Right ventricle myocardium superior (tissue), 1 donor: ENCODE measurements at regions not wholly inside any gene's neighbourhood (a gene's known extent, or its start where the extent isn't known, plus 50 kb on each side); places are given as distances from the start of the nearest gene placed in this dataset.

Experiments used
- ATAC-seq: fragments of 200-7000 bp; cut with Tn5 transposase; one replicate; pipeline ENCODE4 v1.9.1; 2020; ENCODE audit warnings: mild to moderate bottlenecking; ENCODE audit not compliant: poor library complexity
- DNase-seq: peaks from one replicate; pipeline ENCODE4 v3.0.0-alpha.2; 2020
- intact Hi-C: fragments of 100-400 bp; cut with DNase I; formaldehyde crosslinking; loops from one replicate; pipeline ENCODE4 v1.11.2; 2022
- donor health status: DM: no; HTN: yes; CAD: no; lungs with severe emphysema.

DNA sequence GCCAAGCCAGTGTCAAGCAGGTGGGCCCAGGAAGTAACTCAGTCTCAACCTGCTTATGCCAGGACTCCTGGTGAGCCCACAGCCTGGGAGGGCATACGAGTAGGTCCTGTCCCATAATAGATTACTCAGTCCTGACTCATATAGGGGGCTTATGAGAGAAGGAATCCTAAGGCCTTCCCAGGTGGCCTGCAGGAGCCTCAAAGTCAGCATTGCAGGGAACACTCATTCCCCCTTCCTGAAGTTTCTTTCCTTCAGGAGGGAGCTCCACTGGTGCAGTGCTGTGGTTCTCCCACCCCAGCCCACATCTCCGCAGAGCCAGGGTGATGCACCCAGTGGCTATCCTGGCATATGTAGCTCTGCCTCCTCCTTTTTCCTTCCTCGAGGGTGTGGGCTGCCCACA lies 137.3 kb downstream of the ZIC5 start:
- ATAC-seq (no peak), DNase-seq (no peak)
- intact Hi-C loops, result no loop called here

DNA sequence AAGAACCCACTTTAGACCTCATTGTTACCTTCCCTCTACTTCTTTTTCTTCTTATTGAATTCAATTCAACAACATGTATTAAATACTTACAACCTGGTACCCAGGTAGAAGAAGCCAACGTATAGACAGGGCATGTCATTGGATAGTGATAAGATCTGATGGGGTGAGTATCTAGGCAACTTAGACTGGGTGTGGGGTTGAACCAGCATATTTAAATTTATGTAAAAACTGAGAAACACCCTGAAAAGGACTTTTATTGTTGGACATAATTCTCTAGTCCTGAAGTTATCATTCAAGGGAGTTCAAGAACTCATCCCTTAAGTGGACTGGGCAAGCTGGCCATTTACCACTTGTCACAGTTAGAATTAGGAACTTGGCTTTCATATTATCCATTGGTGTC lies 139.2 kb downstream of the ZIC5 start:
- intact Hi-C loops, result no loop called here
- ATAC-seq, result no peak

GRCh38 chr13:99830931-99831330 lies 140.6 kb downstream of the ZIC5 start:
- ATAC-seq, result no peak
- DNase-seq, result no peak
- intact Hi-C loops, result no loop called here

More for the DNA sequence above, 139.2 kb downstream of the ZIC5 start:
- DNase-seq, result no peak

DNA sequence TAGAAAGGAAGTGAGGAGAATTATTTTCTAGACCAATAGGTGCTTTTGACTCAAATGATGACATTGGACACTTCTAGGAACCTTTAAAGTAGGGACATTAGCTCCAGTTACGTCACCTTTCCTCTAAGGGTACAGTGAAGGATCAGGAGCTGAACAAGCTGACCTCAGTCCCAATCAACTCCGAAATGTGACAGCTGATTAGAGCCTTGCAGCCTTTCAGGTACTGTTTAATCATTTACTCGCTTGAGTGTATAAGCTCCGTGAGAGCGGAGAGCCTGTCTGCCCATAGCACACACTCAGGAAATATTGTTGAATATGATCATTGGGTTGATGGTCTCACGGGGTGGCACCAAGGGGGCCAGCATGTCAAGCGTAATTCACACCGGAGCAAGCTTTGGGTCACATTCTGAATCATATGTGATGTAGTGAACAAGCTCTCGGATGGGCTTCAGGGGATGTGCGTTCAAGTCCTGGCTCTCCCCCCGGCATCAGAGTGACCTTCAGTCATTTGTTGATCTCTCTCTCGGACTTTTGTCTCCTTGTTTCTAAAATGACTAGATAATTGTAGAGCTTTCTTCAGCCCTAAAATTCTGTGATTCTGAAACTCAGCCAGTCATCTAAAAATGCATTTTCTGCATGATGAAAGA lies 141.9 kb downstream of the ZIC5 start:
- ATAC-seq (no peak), DNase-seq (no peak)
- intact Hi-C loops, result no loop called here

- no peak for ATAC-seq
- intact Hi-C loops, result no loop called here
- DNase-seq, result no peak
These were observed 142.4 kb downstream of the ZIC5 start for GRCh38 chr13:99829161-99829560.

GRCh38 chr13:99828735-99829134 lies 142.8 kb downstream of the ZIC5 start:
- ATAC-seq, result no peak
- intact Hi-C loops, result no loop called here
- DNase-seq, result no peak

DNA sequence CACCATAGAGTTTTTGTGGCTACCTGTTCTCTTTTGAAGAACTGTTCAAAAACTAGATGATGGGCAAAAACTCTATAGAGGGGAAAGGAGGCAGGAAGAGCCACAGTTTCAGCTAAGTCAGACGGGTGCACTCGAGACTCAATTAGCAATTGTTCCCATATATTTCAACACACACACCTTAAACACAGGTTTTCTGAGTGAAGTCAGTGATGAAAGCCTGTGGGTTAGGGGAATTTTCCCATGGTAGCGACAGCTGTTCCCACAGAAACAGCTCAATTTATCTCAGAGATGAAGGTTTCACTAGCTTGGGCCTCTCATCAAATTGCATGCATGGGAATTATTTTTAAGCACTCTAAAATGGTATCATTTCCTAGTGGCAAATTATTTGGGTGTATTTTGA lies 143.4 kb downstream of the ZIC5 start:
- intact Hi-C loops, result no loop called here
- DNase-seq (no peak), ATAC-seq (no peak)

DNA sequence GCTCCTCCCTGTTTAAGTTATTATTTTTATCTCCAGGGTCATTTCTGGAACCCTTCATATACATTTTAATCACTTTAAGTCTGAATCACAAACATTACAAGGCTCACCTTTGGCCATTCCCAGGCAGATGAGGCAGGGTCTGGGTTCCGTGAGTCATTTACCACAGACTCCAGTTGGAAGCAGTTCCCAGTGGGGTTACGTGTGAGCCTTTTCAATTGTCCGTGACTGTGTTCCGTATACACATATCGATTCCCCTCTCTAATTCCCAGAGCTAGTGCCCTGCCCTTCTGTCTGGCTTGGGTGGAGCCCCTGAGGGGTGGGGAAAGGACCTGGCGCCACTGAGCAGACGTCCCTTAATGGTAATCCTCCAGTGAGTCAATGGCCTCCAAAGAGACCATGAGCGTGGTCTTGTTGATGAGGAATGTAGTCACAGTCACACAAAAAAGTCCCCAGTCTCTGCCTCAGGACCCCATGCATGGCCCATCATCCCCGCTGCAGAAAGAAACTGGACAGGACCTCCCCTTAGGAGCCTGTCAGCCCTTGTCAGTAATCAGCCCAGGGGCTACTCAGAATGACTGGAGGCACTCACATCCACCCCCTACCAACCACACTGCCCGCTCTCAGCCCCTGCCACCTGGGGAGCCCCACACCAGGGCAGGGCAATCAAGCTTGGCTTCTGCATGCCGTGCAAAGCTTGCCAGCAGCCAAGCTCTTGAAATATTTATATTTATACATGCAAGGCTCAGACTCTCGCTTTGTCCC lies 144.4 kb downstream of the ZIC5 start:
- intact Hi-C loops, result no loop called here
- DNase-seq, result no peak
- no peak for ATAC-seq

DNA sequence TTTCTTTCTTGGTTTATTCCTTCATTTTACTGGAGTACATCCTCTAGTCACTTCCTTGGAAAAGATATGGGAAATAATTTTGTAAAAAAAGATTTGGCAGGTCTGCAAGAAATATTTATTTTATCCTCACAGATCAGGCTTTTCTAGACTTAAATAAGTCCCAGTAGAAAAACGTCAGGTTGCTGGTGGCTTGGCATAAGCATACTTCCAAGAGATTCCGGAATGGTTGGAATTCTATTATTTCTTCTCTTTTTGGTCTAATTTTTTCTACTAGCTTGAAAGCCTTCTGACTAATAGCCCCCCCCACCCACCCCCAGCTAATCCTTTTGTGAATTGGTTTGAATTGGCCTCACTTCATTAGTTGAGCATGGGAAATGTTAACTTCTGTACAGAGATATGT lies 147.6 kb downstream of the ZIC5 start:
- intact Hi-C loops, result no loop called here
- no peak for ATAC-seq
- DNase-seq, result no peak

- DNase-seq (no peak), ATAC-seq (no peak)
- intact Hi-C loops, result no loop called here
These were observed 148.7 kb downstream of the ZIC5 start for GRCh38 chr13:99822820-99823219.

DNA sequence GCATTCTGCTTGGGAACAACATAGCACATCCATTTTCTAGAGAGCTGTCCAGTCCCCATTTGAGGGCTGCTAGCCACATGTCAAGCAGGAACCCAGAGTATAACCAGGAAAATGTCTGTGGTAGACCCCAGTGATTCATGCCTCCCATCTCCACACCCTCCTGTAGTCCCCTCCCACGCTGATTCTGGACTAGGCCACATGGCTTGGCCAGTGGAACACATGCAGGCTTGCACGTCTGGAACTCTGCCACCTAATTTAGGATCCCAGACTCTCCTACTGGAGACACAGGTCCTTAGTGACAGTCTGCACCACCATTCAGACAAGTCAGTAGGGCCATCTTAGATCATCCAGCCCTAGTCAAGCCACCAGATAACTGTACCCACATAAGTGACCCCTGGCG lies 149.8 kb downstream of the ZIC5 start:
- DNase-seq, result no peak
- ATAC-seq, result no peak
- intact Hi-C loops, result no loop called here

DNA sequence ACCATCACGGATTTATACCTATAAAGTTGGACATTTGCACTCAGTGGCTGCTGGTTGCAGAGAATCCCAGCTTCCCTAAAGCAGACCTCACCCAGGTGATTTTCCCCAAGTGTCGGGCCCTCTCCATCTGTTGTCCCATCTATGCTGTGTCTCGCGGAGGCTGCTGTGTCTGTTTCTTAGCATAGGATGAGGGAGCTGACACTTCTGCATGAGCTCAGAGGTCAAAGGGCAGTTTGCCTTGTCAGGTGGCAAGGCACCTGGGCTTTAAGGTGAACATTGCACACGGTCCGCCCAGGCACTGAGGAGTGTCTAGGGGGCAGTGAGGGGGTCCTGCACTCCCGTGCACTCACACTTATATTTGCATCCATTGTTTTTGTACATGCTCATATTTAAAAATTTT lies 151.6 kb downstream of the ZIC5 start:
- intact Hi-C loops, result no loop called here
- ATAC-seq (no peak), DNase-seq (no peak)

GRCh38 chr13:99816321-99816720 lies 155.2 kb downstream of the ZIC5 start:
- intact Hi-C loops, result no loop called here
- ATAC-seq, result no peak
- no peak for DNase-seq

GRCh38 chr13:99813336-99814095 lies 158.1 kb downstream of the ZIC5 start:
- no peak for DNase-seq
- no peak for ATAC-seq
- intact Hi-C loops, result no loop called here

DNA sequence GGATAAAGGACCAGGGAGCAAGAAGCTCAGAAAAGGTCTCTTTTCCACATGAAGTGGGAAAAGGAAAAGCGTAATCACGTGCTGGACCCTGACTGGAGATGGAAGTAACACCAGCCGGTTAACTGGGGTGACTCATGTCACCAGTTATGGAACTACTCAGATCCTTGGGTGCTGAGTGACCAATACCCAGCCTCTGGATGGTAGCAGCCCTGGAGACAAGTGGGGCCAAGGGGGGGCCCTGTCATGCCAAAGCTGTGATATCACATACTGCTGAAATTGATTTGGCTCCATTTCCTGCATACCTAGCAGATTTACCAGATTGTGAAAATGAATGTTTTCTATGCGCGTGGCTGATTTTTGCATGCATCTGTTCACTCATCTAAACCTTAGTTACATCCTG lies 158.9 kb downstream of the ZIC5 start:
- ATAC-seq (no peak), DNase-seq (no peak)
- intact Hi-C loops, result no loop called here

DNA sequence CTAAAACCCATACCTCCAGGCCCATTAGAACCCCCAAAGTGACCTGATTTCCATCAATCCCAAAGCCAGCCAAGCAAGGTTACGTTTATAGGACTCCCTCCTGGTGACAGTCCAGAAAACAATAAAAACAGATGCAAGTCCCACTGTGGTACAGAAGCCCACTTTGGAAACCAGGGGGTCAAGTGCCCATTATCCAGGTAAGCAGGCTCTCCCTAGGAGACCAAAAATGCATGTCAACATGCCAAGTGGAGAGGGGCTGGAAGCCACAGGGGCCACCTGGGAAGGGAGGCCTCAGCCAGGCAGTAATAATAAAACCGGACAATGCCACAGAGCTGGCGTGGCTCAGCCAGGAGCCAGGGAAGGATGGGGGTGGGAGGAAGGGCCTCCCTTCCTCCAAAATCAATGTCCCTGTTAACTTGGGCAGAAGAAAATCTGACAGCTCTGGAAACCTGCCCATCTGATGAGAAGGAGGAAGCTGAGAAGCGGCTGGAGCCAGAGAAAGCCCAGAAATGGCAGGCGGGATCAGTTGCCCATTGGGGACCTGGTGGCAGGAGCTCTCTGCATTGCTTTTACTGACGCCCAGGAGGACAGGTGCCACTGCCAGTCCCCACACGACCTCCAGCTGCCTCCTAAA lies 160.4 kb downstream of the ZIC5 start:
- intact Hi-C loops, result no loop called here
- no peak for ATAC-seq
- DNase-seq, result no peak

DNA sequence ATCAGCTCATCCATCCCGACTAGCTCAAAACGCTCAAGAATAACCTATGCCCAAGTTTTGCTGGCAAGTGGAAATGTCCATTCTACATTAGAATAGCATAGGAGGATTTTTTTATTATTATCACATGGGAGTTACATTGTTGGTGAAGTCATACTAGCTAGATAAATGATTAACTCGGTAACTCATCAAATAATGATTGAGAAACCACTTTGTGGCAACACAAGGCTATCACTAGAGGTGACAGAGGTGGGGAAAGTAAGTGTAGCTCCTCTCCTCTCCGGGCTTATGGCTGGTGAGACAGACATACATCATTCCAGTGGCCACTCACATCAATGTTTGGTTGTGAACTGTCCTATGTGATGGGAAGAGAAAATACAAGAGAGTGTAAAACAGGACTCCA lies 161.6 kb downstream of the ZIC5 start:
- ATAC-seq, result no peak
- intact Hi-C loops, result no loop called here
- no peak for DNase-seq

- DNase-seq, result no peak
- intact Hi-C loops, result no loop called here
- ATAC-seq, result no peak
These were observed 162.1 kb downstream of the ZIC5 start for GRCh38 chr13:99809496-99809895.

GRCh38 chr13:99808786-99809185 lies 162.8 kb downstream of the ZIC5 start:
- intact Hi-C loops, result no loop called here
- DNase-seq (no peak), ATAC-seq (no peak)

DNA sequence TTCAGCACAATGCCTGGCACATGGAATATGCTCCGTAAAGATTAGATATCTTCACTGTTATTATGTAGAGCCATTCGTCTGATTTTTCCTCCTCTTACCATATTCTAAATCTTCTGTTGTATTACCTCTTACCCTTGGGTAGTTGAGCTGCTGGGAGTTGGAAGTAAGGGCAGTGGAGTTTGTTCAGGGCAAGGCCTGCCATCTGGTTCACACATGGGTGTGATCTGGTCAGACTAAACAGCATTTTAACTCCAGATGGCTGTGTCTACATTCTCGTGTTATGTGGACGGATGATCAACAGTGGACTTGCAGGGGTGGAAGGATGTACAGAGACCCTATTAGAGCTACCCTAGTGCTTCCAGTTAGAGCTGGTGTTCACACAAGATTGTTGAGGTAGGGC lies 164.9 kb downstream of the ZIC5 start:
- no peak for DNase-seq
- intact Hi-C loops, result no loop called here
- no peak for ATAC-seq
